Epidermal melanocyte (primary cell): ENCODE measurements at regions not wholly inside any gene's neighbourhood (a gene's known extent, or its start where the extent isn't known, plus 50 kb on each side); places are given as distances from the start of the nearest gene placed in this dataset.
"Not testable (repeated sequence)": the region's sequence is repeated elsewhere in the genome, so short reads cannot be mapped to it uniquely, and the experiment has no call there.

Experiments used
- DNase-seq: peaks from one replicate; pipeline ENCODE4 v3.0.0; 2011; ENCODE audit warnings: low spot score; ENCODE audit not compliant: insufficient read length

- DNase-seq, result no peak
These were observed 265.3 kb downstream of the KLF13 start for GRCh38 chr15:31591908-31592307.

- DNase-seq, result no peak
These were observed 270.8 kb downstream of the KLF13 start for GRCh38 chr15:31597466-31597865.

- DNase-seq, result no peak
These were observed 272.0 kb downstream of the KLF13 start for GRCh38 chr15:31598620-31599019.

- DNase-seq, result peak; percentile 57
These were observed 278.9 kb downstream of the KLF13 start for GRCh38 chr15:31605467-31605931.

GRCh38 chr15:31606194-31606669 lies 279.6 kb downstream of the KLF13 start:
- no peak for DNase-seq

- no peak for DNase-seq
These were observed 280.4 kb downstream of the KLF13 start for GRCh38 chr15:31606931-31607497.

- DNase-seq, result no peak
These were observed 281.0 kb downstream of the KLF13 start for GRCh38 chr15:31607656-31608055.

GRCh38 chr15:31609258-31609681 lies 282.6 kb downstream of the KLF13 start:
- DNase-seq, result no peak

- no peak for DNase-seq
These were observed 283.3 kb downstream of the KLF13 start for GRCh38 chr15:31609906-31610305.

GRCh38 chr15:31615643-31616415 lies 289.2 kb downstream of the KLF13 start:
- no peak for DNase-seq

- not testable (repeated sequence) for DNase-seq
These were observed 296.7 kb downstream of the KLF13 start for GRCh38 chr15:31623297-31623696.

GRCh38 chr15:31624115-31624514 lies 297.5 kb downstream of the KLF13 start:
- not testable (repeated sequence) for DNase-seq

GRCh38 chr15:31635715-31636114 lies 309.1 kb downstream of the KLF13 start:
- not testable (repeated sequence) for DNase-seq

GRCh38 chr15:31636911-31637310 lies 310.3 kb downstream of the KLF13 start:
- DNase-seq, result not testable (repeated sequence)

GRCh38 chr15:31643955-31644354 lies 317.3 kb downstream of the KLF13 start:
- not testable (repeated sequence) for DNase-seq

GRCh38 chr15:31644761-31645160 lies 318.1 kb downstream of the KLF13 start:
- DNase-seq, result not testable (repeated sequence)

GRCh38 chr15:31647337-31647826 lies 320.7 kb downstream of the KLF13 start:
- not testable (repeated sequence) for DNase-seq

GRCh38 chr15:31649634-31650033 lies 323.0 kb downstream of the KLF13 start:
- not testable (repeated sequence) for DNase-seq

- not testable (repeated sequence) for DNase-seq
These were observed 323.5 kb downstream of the KLF13 start for GRCh38 chr15:31650055-31650701.

- DNase-seq, result not testable (repeated sequence)
These were observed 330.3 kb downstream of the KLF13 start for GRCh38 chr15:31656915-31657314.

GRCh38 chr15:31660816-31661215 lies 334.2 kb downstream of the KLF13 start:
- no peak for DNase-seq

- not testable (repeated sequence) for DNase-seq
These were observed 339.1 kb downstream of the KLF13 start for GRCh38 chr15:31665732-31666131.
